Gastroesophageal sphincter (tissue), 4 donors: ENCODE measurements at regions not wholly inside any gene's neighbourhood (a gene's known extent, or its start where the extent isn't known, plus 50 kb on each side); places are given as distances from the start of the nearest gene placed in this dataset.

Experiments
- small RNA-seq, 4 donors: library from RNA; depleted of rRNA; stranded (forward); fragments of <200 nt; gene quantifications; one replicate each; pipeline ENCODE3, GENCODE V24; 2016

Small RNA genes in the stretch of these regions (small RNA-seq; reads per million reads assigned to genes)
- 0 reads per million in 4 donors for gene AC106712.1
- 0 reads per million in 4 donors for gene RF00019
